ENCODE measurements at regions not wholly inside any gene's neighbourhood (a gene's known extent, or its start where the extent isn't known, plus 50 kb on each side); places are given as distances from the start of the nearest gene placed in this dataset.

DNA sequence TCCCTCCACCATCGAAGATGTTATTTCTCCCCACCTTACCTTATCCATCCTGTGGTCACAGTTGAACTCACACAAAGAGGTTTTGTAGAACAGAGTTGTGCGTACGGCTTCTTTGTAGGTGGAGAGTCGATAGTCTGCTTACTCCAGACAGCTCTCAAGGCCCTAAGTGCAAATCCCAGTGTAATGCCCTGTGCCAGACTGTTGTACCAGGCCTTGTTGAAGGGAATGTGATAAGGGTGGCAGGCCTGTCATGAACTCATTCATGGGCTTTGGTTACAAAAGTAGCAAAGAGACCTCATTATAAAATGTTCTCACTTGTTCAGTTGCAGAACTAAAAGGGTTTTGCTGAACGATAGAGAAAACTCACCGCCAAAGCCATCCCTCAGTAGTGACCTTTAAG, 288.7 kb upstream of the CADM1 start:
- Histone ChIP-seq H3K79me2 (replicated peaks; ENCODE audit: insufficient read depth, low read length) (no peaks in the 10 kb centered on the region), H3K27ac (ENCODE audit: low read length) (no peak overlapping the region), H3K27me3 (ENCODE audit: insufficient read depth, low read depth, low read length) (no peaks in the 10 kb centered on the region), H3K9me2 (ENCODE audit: insufficient read depth, low read length) (no peaks in the 10 kb centered on the region), H3K9ac (ENCODE audit: low read length) (no peak overlapping the region), H3K9me3 (ENCODE audit: low read length) (no peaks in the 10 kb centered on the region), H3K4me2 (ENCODE audit: low read length) (no peak overlapping the region), H3K4me3 (ENCODE audit: low read length) (no peak overlapping the region), H3K36me3 (ENCODE audit: insufficient read depth, low read length) (no peaks in the 10 kb centered on the region), H2AFZ (ENCODE audit: low read depth, low read length) (no peak overlapping the region), H3F3A (ENCODE audit: insufficient read depth, low read length, poor library complexity, severe bottlenecking) (no peaks in the 10 kb centered on the region), H4K20me1 (ENCODE audit: insufficient read depth) (no peaks in the 10 kb centered on the region)
- TF ChIP-seq TAF1 (IDR thresholded peaks at IDR 0.05; ENCODE audit: low read depth) = no peak
- TF ChIP-seq EZH2 (IDR thresholded peaks at IDR 0.05; ENCODE audit: borderline replicate concordance, insufficient read depth, low read length, poor library complexity, severe bottlenecking) = no peak
- TF ChIP-seq MXI1 (conservative IDR thresholded peaks at IDR 0.05; ENCODE audit: poor library complexity, severe bottlenecking) = no peak
- TF ChIP-seq SMC3 (conservative IDR thresholded peaks at IDR 0.05; ENCODE audit: poor library complexity) = no peak
- TF ChIP-seq, protein P1, sequence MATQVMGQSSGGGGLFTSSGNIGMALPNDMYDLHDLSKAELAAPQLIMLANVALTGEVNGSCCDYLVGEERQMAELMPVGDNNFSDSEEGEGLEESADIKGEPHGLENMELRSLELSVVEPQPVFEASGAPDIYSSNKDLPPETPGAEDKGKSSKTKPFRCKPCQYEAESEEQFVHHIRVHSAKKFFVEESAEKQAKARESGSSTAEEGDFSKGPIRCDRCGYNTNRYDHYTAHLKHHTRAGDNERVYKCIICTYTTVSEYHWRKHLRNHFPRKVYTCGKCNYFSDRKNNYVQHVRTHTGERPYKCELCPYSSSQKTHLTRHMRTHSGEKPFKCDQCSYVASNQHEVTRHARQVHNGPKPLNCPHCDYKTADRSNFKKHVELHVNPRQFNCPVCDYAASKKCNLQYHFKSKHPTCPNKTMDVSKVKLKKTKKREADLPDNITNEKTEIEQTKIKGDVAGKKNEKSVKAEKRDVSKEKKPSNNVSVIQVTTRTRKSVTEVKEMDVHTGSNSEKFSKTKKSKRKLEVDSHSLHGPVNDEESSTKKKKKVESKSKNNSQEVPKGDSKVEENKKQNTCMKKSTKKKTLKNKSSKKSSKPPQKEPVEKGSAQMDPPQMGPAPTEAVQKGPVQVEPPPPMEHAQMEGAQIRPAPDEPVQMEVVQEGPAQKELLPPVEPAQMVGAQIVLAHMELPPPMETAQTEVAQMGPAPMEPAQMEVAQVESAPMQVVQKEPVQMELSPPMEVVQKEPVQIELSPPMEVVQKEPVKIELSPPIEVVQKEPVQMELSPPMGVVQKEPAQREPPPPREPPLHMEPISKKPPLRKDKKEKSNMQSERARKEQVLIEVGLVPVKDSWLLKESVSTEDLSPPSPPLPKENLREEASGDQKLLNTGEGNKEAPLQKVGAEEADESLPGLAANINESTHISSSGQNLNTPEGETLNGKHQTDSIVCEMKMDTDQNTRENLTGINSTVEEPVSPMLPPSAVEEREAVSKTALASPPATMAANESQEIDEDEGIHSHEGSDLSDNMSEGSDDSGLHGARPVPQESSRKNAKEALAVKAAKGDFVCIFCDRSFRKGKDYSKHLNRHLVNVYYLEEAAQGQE (IDR thresholded peaks at IDR 0.05; ENCODE audit: borderline replicate concordance) = no peak
- TF ChIP-seq EP300 (conservative IDR thresholded peaks at IDR 0.05; ENCODE audit: poor library complexity, severe bottlenecking) = no peak
- no peak for TF ChIP-seq RAD21 (conservative IDR thresholded peaks at IDR 0.05)
- TF ChIP-seq, protein P2, sequence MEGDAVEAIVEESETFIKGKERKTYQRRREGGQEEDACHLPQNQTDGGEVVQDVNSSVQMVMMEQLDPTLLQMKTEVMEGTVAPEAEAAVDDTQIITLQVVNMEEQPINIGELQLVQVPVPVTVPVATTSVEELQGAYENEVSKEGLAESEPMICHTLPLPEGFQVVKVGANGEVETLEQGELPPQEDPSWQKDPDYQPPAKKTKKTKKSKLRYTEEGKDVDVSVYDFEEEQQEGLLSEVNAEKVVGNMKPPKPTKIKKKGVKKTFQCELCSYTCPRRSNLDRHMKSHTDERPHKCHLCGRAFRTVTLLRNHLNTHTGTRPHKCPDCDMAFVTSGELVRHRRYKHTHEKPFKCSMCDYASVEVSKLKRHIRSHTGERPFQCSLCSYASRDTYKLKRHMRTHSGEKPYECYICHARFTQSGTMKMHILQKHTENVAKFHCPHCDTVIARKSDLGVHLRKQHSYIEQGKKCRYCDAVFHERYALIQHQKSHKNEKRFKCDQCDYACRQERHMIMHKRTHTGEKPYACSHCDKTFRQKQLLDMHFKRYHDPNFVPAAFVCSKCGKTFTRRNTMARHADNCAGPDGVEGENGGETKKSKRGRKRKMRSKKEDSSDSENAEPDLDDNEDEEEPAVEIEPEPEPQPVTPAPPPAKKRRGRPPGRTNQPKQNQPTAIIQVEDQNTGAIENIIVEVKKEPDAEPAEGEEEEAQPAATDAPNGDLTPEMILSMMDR (IDR thresholded peaks at IDR 0.05; ENCODE audit: poor library complexity, severe bottlenecking) = no peak
- TF ChIP-seq POLR2AphosphoS5 (IDR thresholded peaks at IDR 0.05) = no peak

DNA sequence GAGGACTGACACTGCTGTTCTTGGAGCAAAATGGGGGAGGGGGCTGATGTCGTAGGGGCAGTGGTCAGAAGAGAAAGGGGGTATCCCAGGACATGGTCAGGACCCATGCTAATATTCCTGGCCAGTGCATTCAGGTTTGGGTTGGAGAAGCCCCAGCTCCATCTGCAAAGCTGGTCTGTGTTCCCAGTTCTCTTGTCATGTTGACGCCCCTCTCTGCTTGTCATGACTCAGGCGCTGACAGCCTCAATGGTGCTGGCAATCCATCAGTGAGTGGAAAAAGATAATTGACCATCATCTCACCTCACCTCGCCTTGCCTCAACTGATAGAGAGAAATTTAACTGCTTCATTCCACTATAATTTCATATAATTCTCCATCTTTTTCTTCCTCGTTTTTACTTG, 283.1 kb upstream of the CADM1 start:
- H2AFZ ChIP-seq (ENCODE audit: low read depth, low read length) = no peak overlapping the region
- no peak overlapping the region for H3K9ac ChIP-seq (ENCODE audit: low read length)
- H3K36me3 ChIP-seq (ENCODE audit: insufficient read depth, low read length) = no peaks in the 10 kb centered on the region
- no peaks in the 10 kb centered on the region for H3K79me2 ChIP-seq (replicated peaks; ENCODE audit: insufficient read depth, low read length)
- TF ChIP-seq POLR2AphosphoS5 (IDR thresholded peaks at IDR 0.05) (peak; percentile 48), EZH2 (IDR thresholded peaks at IDR 0.05; ENCODE audit: borderline replicate concordance, insufficient read depth, low read length, poor library complexity, severe bottlenecking) (no peak), EP300 (conservative IDR thresholded peaks at IDR 0.05; ENCODE audit: poor library complexity, severe bottlenecking) (peak; percentile 77)
- TF ChIP-seq, protein P2 (IDR thresholded peaks at IDR 0.05; ENCODE audit: poor library complexity, severe bottlenecking) = no peak
- H3K27me3 ChIP-seq (ENCODE audit: insufficient read depth, low read depth, low read length) = no peaks in the 10 kb centered on the region
- H3K27ac ChIP-seq (ENCODE audit: low read length) = peak overlapping the region; percentile 22
- no peaks in the 10 kb centered on the region for H3F3A ChIP-seq (ENCODE audit: insufficient read depth, low read length, poor library complexity, severe bottlenecking)
- no peaks in the 10 kb centered on the region for H4K20me1 ChIP-seq (ENCODE audit: insufficient read depth)
- H3K4me2 ChIP-seq (ENCODE audit: low read length) = no peak overlapping the region
- H3K9me2 ChIP-seq (ENCODE audit: insufficient read depth, low read length) = no peaks in the 10 kb centered on the region
- no peaks in the 10 kb centered on the region for H3K9me3 ChIP-seq (ENCODE audit: low read length)
- no peak overlapping the region for H3K4me3 ChIP-seq (ENCODE audit: low read length)

Data from neural cell (in vitro differentiated cells).